ENCODE measurements at regions not wholly inside any gene's neighbourhood (a gene's known extent, or its start where the extent isn't known, plus 50 kb on each side); places are given as distances from the start of the nearest gene placed in this dataset.

- peaks cover 22% of the 10 kb centered on the region for H3K27me3 Mint-ChIP-seq (ENCODE audit: low read depth)
- no peak overlapping the region for H3K4me3 Mint-ChIP-seq (ENCODE audit: unreplicated experiment)
Measured at GRCh38 chr11:36775756-36776155, 177.7 kb upstream of the RAG2 start.

GRCh38 chr11:36775130-36775529 is 177.1 kb upstream of the RAG2 start:
- no peak for DNase-seq (ENCODE audit: low spot score)
- Mint-ChIP-seq H3K4me1 (ENCODE audit: low read depth) (no peaks in the 10 kb centered on the region), H3K9me3 (ENCODE audit: low read depth) (no peaks in the 10 kb centered on the region), H3K36me3 (ENCODE audit: low read depth) (no peaks in the 10 kb centered on the region), H3K4me3 (ENCODE audit: unreplicated experiment) (no peak overlapping the region), H3K27ac (ENCODE audit: unreplicated experiment) (no peak overlapping the region), H3K27me3 (ENCODE audit: low read depth) (peaks cover 25% of the 10 kb centered on the region)
- no peak for TF ChIP-seq CTCF (IDR thresholded peaks at IDR 0.05)

More at GRCh38 chr11:36775756-36776155, 177.7 kb upstream of the RAG2 start:
- TF ChIP-seq CTCF (IDR thresholded peaks at IDR 0.05): no peak
- no peak overlapping the region for H3K27ac Mint-ChIP-seq (ENCODE audit: unreplicated experiment)
- H3K4me1 Mint-ChIP-seq (ENCODE audit: low read depth): no peaks in the 10 kb centered on the region
- no peak for DNase-seq (ENCODE audit: low spot score)
- H3K36me3 Mint-ChIP-seq (ENCODE audit: low read depth): no peaks in the 10 kb centered on the region
- no peaks in the 10 kb centered on the region for H3K9me3 Mint-ChIP-seq (ENCODE audit: low read depth)

- Mint-ChIP-seq H3K27ac (ENCODE audit: unreplicated experiment) (no peak overlapping the region), H3K27me3 (ENCODE audit: low read depth) (peaks cover 22% of the 10 kb centered on the region), H3K36me3 (ENCODE audit: low read depth) (no peaks in the 10 kb centered on the region), H3K4me3 (ENCODE audit: unreplicated experiment) (no peak overlapping the region), H3K4me1 (ENCODE audit: low read depth) (no peaks in the 10 kb centered on the region), H3K9me3 (ENCODE audit: low read depth) (no peaks in the 10 kb centered on the region)
- DNase-seq (ENCODE audit: low spot score): no peak
- TF ChIP-seq CTCF (IDR thresholded peaks at IDR 0.05): no peak
Measured at GRCh38 chr11:36774603-36775002, 176.6 kb upstream of the RAG2 start.

GRCh38 chr11:36763187-36763586 is 165.2 kb upstream of the RAG2 start:
- no peak for DNase-seq (ENCODE audit: low spot score)
- no peaks in the 10 kb centered on the region for H3K4me1 Mint-ChIP-seq (ENCODE audit: low read depth)
- no peaks in the 10 kb centered on the region for H3K36me3 Mint-ChIP-seq (ENCODE audit: low read depth)
- H3K9me3 Mint-ChIP-seq (ENCODE audit: low read depth): no peaks in the 10 kb centered on the region
- no peak overlapping the region for H3K4me3 Mint-ChIP-seq (ENCODE audit: unreplicated experiment)
- peaks cover 15% of the 10 kb centered on the region for H3K27me3 Mint-ChIP-seq (ENCODE audit: low read depth)
- TF ChIP-seq CTCF (IDR thresholded peaks at IDR 0.05): no peak
- H3K27ac Mint-ChIP-seq (ENCODE audit: unreplicated experiment): no peak overlapping the region

GRCh38 chr11:36757075-36757474 is 159.0 kb upstream of the RAG2 start:
- Mint-ChIP-seq H3K9me3 (ENCODE audit: low read depth) (no peaks in the 10 kb centered on the region), H3K4me1 (ENCODE audit: low read depth) (no peaks in the 10 kb centered on the region), H3K4me3 (ENCODE audit: unreplicated experiment) (no peak overlapping the region), H3K36me3 (ENCODE audit: low read depth) (no peaks in the 10 kb centered on the region), H3K27me3 (ENCODE audit: low read depth) (peaks cover 36% of the 10 kb centered on the region), H3K27ac (ENCODE audit: unreplicated experiment) (no peak overlapping the region)
- no peak for TF ChIP-seq CTCF (IDR thresholded peaks at IDR 0.05)
- no peak for DNase-seq (ENCODE audit: low spot score)

All from chondrocyte (in vitro differentiated cells).